GM18517 (cell line): ENCODE measurements at regions not wholly inside any gene's neighbourhood (a gene's known extent, or its start where the extent isn't known, plus 50 kb on each side); places are given as distances from the start of the nearest gene placed in this dataset.

Experiments
- ATAC-seq: cut with Tn5 transposase; IDR thresholded peaks from one replicate; pipeline ENCODE4 v1.9.1; 2021; ENCODE audit warnings: mild to moderate bottlenecking, moderate library complexity; ENCODE audit not compliant: unreplicated experiment

DNA sequence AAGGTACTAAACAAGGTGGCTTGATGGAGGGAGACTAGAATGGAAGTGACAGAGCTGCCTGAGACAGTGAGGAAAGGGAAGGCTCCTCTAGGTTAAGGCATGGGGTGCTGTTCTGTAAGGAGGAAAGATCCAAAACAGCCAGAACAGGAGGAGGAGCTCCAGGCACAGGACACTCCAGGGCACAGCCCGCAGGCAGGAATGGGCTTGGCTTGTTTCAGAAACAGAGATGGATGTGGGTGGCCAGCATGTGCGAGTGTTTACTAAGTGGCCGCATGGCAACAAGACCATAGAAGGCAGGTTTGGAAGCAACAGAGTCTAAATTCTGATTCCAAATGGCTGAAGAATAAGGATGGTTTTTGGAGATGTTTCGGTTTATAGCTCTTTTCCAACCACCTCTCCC, 889.1 kb downstream of the AACS start:
- ATAC-seq = no peak

DNA sequence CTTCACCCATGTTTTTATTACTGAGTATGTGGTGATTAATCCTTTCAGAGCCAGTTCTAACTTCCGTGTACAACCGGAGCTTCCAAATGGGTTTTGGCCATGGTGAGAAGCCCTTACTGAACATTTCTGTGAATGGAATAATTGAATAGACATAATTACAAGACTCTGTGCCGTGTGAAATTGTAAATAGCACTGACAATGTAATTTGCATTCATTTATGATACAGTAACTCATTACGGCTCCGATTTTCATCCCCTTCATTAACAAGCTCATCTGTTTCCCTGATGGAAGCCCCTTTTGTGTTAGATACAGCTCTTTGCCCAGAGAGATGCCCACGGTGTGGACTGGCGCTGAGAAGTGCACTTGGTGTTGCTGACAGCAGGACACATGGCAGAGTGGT, 891.0 kb downstream of the AACS start:
- no peak for ATAC-seq

DNA sequence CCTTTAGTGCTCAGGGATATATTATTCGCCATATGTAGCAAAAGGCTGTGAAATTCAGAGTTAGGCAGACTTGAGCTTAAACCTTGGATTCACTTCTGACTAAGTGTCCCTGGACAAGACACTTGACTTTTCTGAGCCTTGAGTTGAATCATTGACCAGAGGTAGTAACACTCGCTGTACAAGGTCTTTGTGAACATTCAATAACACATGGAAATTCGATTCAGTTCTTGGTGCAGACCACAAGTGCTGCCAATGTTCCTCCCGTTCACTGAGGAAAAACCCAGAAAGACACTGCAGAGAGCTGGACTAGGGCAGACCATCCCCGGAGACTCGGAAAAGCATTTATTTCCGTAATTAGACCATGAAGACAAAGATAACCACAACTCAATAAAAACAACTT, 901.4 kb downstream of the AACS start:
- ATAC-seq = no peak

DNA sequence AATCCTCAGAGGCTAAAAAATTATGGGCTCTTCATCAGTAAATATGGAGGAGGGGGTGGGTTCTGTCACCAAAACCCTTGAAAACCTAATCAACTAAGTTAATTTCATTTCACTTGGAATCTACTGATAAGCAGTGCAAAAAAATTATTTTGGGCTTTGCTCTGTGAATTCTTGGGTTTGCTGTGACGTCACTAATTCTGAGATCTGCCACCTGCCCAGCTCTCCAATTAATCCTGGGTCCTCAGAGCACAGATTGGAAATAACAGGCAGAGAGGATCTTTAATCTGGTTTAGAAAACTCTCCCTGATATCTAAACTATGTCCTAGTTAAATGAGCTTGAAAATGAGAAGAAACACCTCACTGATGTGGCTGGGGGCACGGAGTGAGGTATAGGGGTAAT, 903.2 kb downstream of the AACS start:
- no peak for ATAC-seq

DNA sequence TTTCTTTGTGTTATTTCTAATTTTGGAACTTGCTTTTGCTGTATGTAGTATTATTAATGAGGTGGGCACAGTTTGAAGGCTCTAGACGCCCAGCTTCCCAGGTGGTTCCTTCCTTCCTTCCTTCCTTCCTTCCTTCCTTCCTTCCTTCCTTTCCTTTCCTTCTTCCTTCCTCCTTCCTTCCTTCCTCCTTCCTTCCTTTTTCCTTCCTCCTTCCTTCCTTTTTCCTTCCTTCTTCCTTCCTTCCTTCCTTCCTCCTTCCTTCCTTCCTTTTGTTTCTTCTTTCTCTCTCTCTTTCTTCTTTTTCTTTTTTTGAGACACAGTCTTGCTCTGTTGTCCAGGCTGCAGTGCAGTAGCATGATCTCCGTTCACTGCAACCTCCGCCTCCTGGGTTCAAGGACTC, 906.7 kb downstream of the AACS start:
- no peak for ATAC-seq

DNA sequence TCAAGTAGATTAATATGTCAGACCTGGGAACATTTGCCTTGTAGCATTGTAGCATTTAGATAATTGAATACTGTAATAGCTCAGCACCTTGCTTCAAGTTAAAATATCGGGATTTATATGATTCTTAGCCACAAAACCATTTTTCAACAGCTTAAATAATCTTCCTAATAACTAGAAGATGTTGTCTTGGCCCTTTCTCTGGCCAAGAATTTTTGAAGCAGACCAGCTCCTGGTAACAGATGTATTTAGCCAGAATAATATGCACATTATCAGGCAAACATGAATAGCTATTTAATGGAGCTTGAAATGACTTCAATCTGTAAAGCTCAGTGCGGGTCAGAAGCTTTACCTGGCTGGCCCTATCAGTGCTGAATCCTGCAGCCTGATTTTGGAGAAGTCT, 913.1 kb downstream of the AACS start:
- ATAC-seq = no peak

DNA sequence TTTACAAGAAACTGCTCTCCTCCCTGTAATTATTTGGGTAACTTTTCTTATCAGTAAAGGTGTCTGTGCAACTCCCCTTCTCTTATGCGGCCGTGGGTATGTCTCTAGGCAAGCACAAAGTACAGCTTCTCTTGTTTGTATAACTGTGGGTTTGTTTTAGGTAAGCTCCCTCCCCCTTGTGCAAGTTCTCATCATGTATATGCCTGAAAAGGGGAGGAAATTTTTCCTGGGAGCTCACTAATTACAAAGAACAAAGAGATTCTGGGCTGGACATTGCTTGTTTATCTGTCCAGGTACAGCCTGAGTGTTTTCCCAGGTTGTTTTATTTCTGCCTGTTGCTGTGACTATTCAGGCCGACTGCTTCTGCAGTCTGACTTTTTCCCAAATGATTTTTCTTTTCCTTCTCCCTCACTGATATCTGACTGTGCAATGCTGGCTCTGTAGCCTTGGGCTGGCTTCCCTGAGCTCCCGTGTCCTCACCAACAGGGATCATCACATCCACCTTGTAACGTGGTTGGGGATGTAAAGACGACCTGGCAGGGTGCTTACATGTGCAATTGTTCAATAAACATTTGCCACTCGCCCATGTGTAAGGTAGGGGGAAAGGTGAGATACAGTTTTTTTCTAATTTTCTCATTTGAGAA, 916.5 kb downstream of the AACS start:
- ATAC-seq = no peak

DNA sequence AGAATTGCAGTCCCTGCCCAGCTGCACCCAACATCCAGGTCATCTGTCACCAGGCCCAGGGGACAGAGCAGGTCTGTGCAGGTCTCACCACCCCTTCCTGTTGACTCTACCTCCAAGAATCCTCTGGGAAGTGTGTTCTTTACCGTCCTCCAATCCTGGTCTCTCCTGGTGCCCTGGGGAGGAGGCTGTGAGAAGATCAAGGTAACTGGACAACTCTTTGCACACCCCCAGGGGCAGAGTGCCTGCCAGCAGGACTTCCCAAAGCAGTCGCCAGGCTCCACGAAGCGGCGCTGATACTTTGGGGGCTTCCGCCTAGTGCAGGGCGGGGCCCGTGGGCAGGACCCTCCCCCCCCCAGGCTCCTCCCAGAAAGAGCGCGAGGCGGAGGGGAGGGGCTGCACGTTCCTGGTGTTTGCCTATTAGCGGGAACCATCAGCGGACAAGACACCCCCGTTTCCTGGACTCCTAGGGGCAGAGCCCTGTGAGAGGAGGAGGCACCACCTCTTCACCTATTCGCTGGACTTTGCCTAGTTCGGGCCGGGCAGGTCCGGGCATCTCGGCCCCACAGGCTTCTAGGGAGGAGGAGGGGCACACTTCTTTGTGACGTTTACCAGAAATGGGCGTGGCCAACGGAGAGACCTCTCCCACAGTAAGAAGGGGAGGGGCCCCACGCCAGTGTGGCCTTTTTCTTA, 918.0 kb downstream of the AACS start:
- no peak for ATAC-seq

DNA sequence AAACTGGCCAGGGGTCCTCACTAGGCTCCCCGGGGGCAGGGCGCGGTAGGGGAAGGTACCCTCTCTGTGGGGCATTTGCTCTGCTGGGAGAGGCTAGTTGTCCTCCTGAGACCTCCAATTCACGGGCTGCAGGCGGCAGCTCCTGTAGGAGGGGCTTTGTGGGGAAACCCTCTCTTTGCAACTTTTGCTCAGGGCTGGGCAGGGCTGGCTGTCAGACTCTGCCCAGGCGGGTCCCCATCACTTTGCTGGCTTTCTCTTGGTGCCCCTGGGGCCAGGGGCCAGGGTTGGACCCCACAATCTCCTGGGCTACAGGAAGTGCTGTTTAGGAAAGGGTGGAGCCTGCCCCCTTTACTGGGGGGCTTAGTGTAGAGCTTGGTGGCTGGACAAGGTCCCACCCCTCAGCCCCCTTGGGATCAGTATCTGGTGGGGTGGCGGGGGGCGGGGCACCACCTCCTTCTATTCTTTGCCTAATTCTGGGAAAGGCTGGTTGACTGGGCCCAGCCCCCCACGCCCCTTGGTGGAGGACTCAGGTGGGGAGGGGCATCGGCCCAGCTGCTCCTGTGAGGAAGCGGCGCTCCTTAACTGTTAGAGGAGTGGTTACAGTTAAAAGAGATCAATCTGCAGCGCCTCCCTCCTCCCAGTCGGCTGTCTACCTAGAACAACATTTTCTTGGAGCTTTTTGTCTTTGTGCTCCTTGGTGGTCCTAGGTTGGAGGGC, 918.7 kb downstream of the AACS start:
- ATAC-seq = no peak

DNA sequence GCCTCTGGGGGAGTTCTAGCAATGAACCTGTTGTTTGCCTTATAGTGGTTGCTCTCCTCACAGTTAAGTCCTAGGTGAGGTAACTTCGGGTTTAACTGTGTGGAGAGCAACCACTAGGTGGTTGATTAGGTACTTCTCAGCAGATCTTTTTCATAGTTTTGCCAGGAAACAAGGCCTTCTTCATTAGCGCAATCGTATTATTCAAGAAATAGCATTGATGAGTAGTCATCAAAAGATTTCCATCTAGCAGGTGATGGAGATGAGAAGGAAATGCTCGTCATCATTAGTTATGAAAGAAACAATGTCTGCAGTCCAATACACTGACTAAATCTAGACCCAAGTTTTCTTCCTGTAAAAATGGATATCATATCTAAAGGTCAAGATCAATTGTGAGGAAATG, 923.3 kb downstream of the AACS start:
- no peak for ATAC-seq

DNA sequence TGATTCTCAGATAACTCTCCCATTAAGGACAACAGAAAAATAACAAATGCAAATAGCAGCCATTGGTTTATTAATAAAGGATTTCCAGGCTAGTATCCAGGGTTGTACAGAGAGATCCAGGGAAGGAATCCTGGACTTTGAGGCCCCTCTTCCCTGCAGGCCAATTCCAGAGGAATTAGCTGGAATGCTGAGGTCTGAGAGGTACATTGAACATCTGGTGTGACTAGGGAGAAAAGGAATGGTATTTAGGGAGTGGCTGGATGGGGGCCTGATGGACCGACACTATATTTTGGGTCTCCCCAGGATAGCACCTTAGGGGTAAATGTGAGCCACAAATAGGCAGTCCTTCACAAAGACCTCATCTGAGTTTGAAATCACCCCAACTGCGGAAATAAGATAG, 924.5 kb downstream of the AACS start:
- ATAC-seq = no peak

DNA sequence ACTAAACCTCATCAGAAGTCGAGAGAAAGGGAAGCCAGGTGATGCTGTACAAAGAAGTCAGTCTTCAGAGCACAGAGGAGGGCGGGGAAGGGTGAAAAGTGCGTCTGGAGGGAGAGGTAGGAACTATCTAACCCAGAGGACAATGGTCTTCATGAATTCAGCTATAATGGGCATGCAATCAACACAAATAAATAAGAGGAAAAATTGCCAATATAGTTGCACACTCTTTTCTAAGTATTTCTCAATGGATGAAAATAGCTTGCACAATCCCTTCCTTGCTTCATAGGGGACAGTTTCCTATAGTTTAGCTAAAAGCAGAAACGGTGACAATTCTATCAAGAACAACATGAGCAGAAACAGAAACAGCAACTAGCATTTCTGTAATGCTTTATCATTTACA, 931.2 kb downstream of the AACS start:
- ATAC-seq = no peak

DNA sequence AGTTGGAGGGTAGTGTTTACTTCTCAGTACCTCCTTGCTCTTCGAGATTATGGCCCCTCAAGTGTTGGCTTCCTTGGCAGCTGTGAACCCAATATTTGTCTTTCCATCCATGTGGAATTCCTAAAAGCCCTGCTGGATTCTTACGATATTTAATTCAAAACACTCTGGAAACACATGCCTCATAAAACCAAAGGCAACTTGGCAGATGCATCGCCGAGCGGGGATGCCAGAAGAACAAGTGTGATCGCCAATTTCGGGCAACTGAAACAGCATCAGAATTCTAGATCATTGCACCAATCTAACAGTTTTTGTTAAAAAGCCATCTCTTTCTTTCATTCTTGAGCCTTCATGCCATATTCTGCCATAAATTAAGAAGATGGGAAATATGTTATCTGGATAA, 934.4 kb downstream of the AACS start:
- ATAC-seq = no peak

DNA sequence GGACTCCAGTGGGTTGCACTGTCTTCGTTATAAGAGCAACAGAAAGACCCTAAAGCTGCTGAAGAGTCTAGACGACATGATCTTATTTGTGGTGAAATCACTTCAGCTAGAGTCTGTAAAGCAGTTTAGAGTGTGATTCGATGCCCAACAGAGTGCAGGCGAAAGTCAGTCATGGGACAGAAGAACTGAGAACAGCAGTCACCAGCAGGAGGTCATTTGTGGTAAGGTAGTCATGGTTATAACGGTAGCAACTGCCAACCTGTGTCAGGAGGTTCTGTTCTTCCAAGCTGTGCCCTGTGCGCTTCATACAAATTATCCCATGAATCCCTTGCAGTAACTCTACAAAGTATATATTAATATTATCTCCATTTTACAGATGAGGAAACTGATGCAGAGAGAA, 954.1 kb downstream of the AACS start:
- ATAC-seq = no peak

DNA sequence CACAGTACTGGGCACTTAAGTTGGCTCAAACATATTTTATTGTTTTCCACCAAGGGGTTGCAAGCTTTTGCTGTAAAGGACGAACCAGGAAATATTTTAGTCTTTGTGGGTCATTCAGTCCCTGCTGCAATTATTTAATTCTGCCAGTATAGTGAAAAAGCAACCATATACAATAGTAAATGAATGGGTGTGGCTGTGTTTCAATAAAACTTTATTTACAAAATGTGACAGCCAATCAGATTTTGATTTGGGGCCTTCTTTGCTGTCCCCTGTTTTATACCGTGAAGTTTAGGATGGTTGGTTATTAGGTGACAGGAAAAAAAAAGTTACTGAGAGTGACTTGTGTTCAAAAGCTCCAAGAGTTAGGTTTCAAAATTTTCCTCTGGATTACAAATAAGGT, 956.4 kb downstream of the AACS start:
- ATAC-seq = no peak

DNA sequence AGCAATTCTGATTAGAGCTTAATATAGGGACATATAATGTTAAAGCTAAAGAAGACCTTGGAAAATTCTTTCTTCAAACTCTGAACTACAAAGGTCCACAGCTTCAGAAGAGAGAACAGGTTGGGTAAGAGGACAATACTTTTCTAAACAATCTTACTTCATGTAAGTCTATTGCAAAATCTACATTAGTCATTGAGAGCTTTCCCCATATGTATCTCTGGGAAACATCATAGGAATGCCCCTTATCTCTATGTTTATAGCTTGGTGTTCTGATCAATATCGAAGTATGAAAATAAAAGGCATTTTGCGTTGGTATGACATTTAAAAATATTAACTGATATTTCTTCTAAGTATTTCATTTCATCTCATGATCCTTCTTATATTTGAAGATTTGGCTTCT, 962.6 kb downstream of the AACS start:
- ATAC-seq = no peak

DNA sequence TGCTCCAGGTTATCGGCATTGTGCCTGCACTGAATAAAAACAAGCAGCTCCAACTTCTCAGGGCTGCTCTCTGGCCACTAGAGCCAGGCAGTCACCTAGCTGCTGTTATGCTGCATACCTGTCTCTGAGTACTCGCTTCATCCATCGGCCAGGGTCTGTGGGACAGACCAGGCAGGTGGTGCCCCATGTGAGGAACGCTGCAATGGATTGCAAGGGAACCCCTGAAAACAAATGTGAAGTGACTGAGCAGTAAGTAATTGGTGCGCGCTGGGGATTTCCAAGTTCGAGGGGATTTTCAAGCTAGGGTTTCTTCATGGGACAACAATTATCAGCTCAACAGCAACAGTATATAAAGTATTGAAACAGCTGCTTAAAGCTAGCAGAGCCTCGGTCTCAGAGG, 965.3 kb downstream of the AACS start:
- ATAC-seq = no peak

DNA sequence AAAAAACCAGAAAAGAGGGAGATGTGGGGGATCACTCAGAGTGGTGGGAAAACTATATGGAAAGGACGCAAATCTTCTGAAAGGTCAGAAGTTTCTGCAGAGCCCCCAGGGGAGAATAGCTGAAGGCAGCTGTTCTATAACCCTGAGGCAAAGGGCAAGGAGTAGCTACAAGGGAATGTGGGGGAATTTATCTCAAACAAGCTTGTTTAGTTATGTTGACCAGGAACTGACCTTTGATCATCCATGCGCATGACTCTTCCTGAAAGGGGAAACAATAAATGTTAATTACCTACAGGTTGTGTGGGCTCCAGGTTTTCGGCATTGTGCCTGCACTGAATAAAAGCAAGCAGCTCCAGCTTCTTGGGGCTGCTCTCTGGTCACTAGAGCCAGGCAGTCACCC, 968.5 kb downstream of the AACS start:
- no peak for ATAC-seq

DNA sequence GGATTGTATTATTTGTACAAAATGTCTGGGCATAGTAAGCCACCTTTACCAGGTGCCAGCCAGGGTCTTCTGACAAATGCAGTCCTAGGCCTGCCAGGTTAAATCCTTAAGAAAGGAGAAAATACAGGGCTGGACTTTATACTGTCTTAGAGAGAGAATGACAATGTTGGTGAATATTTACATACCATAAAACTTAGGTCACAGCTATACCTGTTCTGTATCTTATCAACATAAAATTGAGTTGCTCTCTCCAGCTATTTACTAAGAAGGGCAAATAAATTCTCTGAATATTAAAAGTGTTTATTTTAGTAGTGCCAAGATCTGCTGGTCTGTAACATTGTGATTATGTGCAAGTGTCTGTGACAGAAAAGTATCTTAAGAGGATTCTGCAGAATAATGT, 971.1 kb downstream of the AACS start:
- ATAC-seq = no peak

DNA sequence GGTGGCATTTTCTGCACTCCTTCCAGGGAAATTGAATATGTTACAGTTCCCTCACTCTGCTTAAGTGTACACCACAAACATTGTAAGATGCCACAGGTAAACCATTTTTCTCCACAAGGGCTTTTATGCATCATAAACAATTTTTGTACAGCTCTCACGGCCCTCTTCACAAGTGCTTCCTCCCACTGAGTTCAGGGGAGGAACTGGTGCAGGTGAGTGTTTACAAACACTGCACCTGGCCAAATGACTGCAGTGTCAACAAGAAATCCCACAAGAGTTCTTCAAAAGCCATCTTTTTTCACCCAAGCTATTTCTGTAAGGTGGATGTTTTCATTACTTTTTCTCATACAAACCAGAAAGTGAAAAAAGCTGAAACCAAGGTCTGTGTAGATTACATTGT, 973.2 kb downstream of the AACS start:
- no peak for ATAC-seq

DNA sequence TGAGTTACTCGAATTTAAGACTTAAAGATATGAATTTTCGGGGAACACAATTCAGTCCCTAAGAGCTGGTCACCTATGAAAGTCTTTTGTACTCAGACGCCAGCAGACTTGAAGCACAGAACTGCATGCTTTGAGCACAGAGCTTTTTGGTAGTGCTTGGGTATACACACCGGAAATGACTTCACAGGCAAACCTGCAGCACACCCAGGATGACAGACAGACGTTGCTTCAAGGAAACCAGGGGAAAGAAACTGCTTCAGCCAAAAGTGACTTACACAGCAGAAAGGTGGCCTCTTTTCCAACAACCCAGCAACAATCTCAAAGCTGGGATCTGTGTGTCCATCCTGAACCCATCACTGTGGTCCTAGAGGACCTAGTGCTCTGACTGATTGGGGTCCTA, 975.1 kb downstream of the AACS start:
- no peak for ATAC-seq

DNA sequence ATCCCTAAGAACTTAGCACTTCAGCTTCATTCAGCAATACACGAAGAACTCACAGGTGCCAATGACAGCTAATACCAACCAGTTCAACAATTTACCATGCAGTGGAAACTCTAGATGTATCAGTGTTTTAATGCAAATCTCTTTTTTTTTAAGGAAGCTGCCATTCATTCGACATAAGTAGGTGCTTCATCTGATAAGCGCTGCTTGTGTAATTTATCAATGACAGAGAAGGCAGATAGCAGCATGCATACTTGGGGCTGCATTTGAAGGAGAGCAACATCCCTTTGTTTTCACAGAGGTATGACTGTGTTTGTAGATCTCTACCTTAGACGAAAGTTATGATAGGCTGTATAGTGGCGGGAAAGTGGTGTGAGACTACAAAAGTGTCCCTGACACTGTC, 977.1 kb downstream of the AACS start:
- no peak for ATAC-seq
